ENCODE measurements at regions not wholly inside any gene's neighbourhood (a gene's known extent, or its start where the extent isn't known, plus 50 kb on each side); places are given as distances from the start of the nearest gene placed in this dataset.

- no peak overlapping the region for H3K4me3 ChIP-seq (ENCODE audit: low read depth, low read length)
- CTCF ChIA-PET: no interaction called here
- DNase-seq (ENCODE audit: low read depth, low spot score): no peak
- TF ChIP-seq CTCF (IDR thresholded peaks at IDR 0.05; ENCODE audit: insufficient read depth, low read length, missing control alignments): no peak
- POLR2A ChIA-PET: no interaction called here
These were observed 492.6 kb downstream of the GRIN2A start for GRCh38 chr16:9689597-9689996.

GRCh38 chr16:9695152-9695551, 487.1 kb downstream of the GRIN2A start:
- ChIA-PET CTCF (no interaction called here), POLR2A (no interaction called here)
- DNase-seq (ENCODE audit: low read depth, low spot score): no peak
- TF ChIP-seq CTCF (IDR thresholded peaks at IDR 0.05; ENCODE audit: insufficient read depth, low read length, missing control alignments): no peak
- H3K4me3 ChIP-seq (ENCODE audit: low read depth, low read length): no peak overlapping the region

Data from AG04449 (cell line).